Activated T-helper 1 cell treated with Interleukin-2 at 50 U/mL for 16 hours (primary cell): ENCODE measurements at regions not wholly inside any gene's neighbourhood (a gene's known extent, or its start where the extent isn't known, plus 50 kb on each side); places are given as distances from the start of the nearest gene placed in this dataset.

Experiments used
- DNase-seq: peaks from one replicate; pipeline ENCODE4 v3.0.0-alpha.2; 2020; ENCODE audit warnings: low read depth

- DNase-seq: no peak
Observed at GRCh38 chr12:41762691-41763090, 382.0 kb downstream of the GXYLT1 start.

GRCh38 chr12:41745593-41745992 is 399.1 kb downstream of the GXYLT1 start:
- no peak for DNase-seq

- DNase-seq: no peak
Observed at GRCh38 chr12:41743835-41744234, 400.8 kb downstream of the GXYLT1 start.

- DNase-seq: no peak
Observed at GRCh38 chr12:41739066-41739465, 405.6 kb downstream of the GXYLT1 start.

- DNase-seq: no peak
Observed at GRCh38 chr12:41737423-41737822, 407.3 kb downstream of the GXYLT1 start.

GRCh38 chr12:41736436-41736835 is 408.2 kb downstream of the GXYLT1 start:
- DNase-seq: no peak

GRCh38 chr12:41731691-41732090 is 413.0 kb downstream of the GXYLT1 start:
- no peak for DNase-seq

- no peak for DNase-seq
Observed at GRCh38 chr12:41731061-41731460, 413.6 kb downstream of the GXYLT1 start.

GRCh38 chr12:41724216-41724615 is 420.5 kb downstream of the GXYLT1 start:
- DNase-seq: no peak

- no peak for DNase-seq
Observed at GRCh38 chr12:41719214-41719613, 425.5 kb downstream of the GXYLT1 start.

- DNase-seq: no peak
Observed at GRCh38 chr12:41715256-41715655, 429.4 kb downstream of the GXYLT1 start.

GRCh38 chr12:41709463-41710285 is 435.0 kb downstream of the GXYLT1 start:
- DNase-seq: no peak

- no peak for DNase-seq
Observed at GRCh38 chr12:41709012-41709411, 435.7 kb downstream of the GXYLT1 start.

GRCh38 chr12:41706376-41706775 is 438.3 kb downstream of the GXYLT1 start:
- no peak for DNase-seq

GRCh38 chr12:41701943-41702601 is 442.6 kb downstream of the GXYLT1 start:
- no peak for DNase-seq

- DNase-seq: no peak
Observed at GRCh38 chr12:41700940-41701339, 443.7 kb downstream of the GXYLT1 start.

GRCh38 chr12:41699658-41700057 is 445.0 kb downstream of the GXYLT1 start:
- no peak for DNase-seq

GRCh38 chr12:41697161-41697560 is 447.5 kb downstream of the GXYLT1 start:
- no peak for DNase-seq

- no peak for DNase-seq
Observed at GRCh38 chr12:41684997-41685396, 459.7 kb downstream of the GXYLT1 start.

GRCh38 chr12:41683513-41684240 is 461.0 kb downstream of the GXYLT1 start:
- no peak for DNase-seq

- DNase-seq: no peak
Observed at GRCh38 chr12:41683023-41683422, 461.7 kb downstream of the GXYLT1 start.

GRCh38 chr12:41681898-41682297 is 462.8 kb downstream of the GXYLT1 start:
- DNase-seq: no peak

GRCh38 chr12:41680155-41680554 is 464.5 kb downstream of the GXYLT1 start:
- no peak for DNase-seq
